ENCODE measurements at regions not wholly inside any gene's neighbourhood (a gene's known extent, or its start where the extent isn't known, plus 50 kb on each side); places are given as distances from the start of the nearest gene placed in this dataset.

- no peak for TF ChIP-seq BCL3 (IDR thresholded peaks at IDR 0.05; ENCODE audit: borderline replicate concordance, insufficient read depth, low read depth, low read length, poor library complexity, severe bottlenecking)
- no peak for TF ChIP-seq ETV6 (conservative IDR thresholded peaks at IDR 0.05 in 1 of 2, IDR thresholded peaks at IDR 0.05 in 1 of 2; ENCODE audit: borderline replicate concordance in 1 of 2, low read depth in 1 of 2)
- TF ChIP-seq E2F8 (IDR thresholded peaks at IDR 0.05; ENCODE audit: low read depth, partially characterized antibody): no peak
- TF ChIP-seq IKZF1 (conservative IDR thresholded peaks at IDR 0.05): no peak
- TF ChIP-seq FOS (IDR thresholded peaks at IDR 0.05; ENCODE audit: borderline replicate concordance, extremely low read depth, insufficient read length): no peak
- no peak for TF ChIP-seq ESRRA (IDR thresholded peaks at IDR 0.05; ENCODE audit: low read length)
- no peak for TF ChIP-seq CHD2 (IDR thresholded peaks at IDR 0.05; ENCODE audit: borderline replicate concordance, low read depth, low read length)
- no peak for TF ChIP-seq SREBF1 (IDR thresholded peaks at IDR 0.05; ENCODE audit: low read length)
Measured at GRCh38 chr13:40103864-40104263, 448.4 kb downstream of the COG6 start (continued).

GRCh38 chr13:40105231-40105630 is 449.8 kb downstream of the COG6 start:
- no TSS peak for BruUV-seq (replicated peaks)
- H3K4me3 ChIP-seq: no peak overlapping the region
- FAIRE-seq (no peak), ATAC-seq (no peak), DNase-seq (ENCODE audit: low read depth, low spot score) (no peak)
- no peak overlapping the region for H3K4me2 ChIP-seq (ENCODE audit: control insufficient read depth, insufficient read depth)
- no peak overlapping the region for H3K9ac ChIP-seq (ENCODE audit: control insufficient read depth, insufficient read depth, low read length)
- H2AFZ ChIP-seq (ENCODE audit: control insufficient read depth, low read depth, low read length): no peak overlapping the region
- RAD21 ChIA-PET (ENCODE audit: unreplicated experiment): no interaction called here
- POLR2A ChIA-PET: no interaction called here
- intact Hi-C loops (cut with micrococcal nuclease; ENCODE audit: unreplicated experiment) (loop anchor here (10.0 kb wide), 1 partner anchor 80 kb away; no protein-coding TSS in a partner anchor), in situ Hi-C loops (cut with MboI) (no loop called here)
- H3K27me3 ChIP-seq (replicated peaks in 1 of 2; ENCODE audit: control insufficient read depth in 2 of 2, insufficient read depth in 2 of 2, low read length in 1 of 2): peaks cover 4 to 10% of the 10 kb centered on the region in 2 experiments
- 68% methylated on average over 5 of the region's 5 CpGs for WGBS (ENCODE audit: insufficient coverage, insufficient replicate concordance, low lambda C conversion rate, missing lambda C conversion rate)
- H3K27ac ChIP-seq (ENCODE audit: control insufficient read depth, insufficient read depth): no peak overlapping the region
- no peaks in the 10 kb centered on the region for H3K79me2 ChIP-seq (ENCODE audit: control insufficient read depth, insufficient read depth, low read length)
- CTCF ChIA-PET: no interaction called here
- SMC1A ChIA-PET (ENCODE audit: uncharacterized antibody, unreplicated experiment): no interaction called here
- no peaks in the 10 kb centered on the region for H3K36me3 ChIP-seq (ENCODE audit: control insufficient read depth in 2 of 2, insufficient read depth in 2 of 2, low read length in 1 of 2)
- H4K20me1 ChIP-seq (ENCODE audit: control insufficient read depth, insufficient read depth): no peaks in the 10 kb centered on the region
- H3K9me3 ChIP-seq (replicated peaks; ENCODE audit: control insufficient read depth, insufficient read depth, low read length): no peaks in the 10 kb centered on the region; the same call in 2 of the 3 replicates
- H3K4me1 ChIP-seq (ENCODE audit: control insufficient read depth, insufficient read depth, low read length): peaks cover 18% of the 10 kb centered on the region
- TF ChIP-seq USF2 (IDR thresholded peaks at IDR 0.05; ENCODE audit: borderline replicate concordance, low read depth, low read length): no peak
- TF ChIP-seq SIN3A (IDR thresholded peaks at IDR 0.05; ENCODE audit: low read depth, low read length): no peak
- no peak for TF ChIP-seq FOXM1 (IDR thresholded peaks at IDR 0.05; ENCODE audit: low read depth, low read length)
- no peak for TF ChIP-seq PRDM15 (CRISPR knock-in tag; IDR thresholded peaks at IDR 0.05)
